ENCODE measurements at regions not wholly inside any gene's neighbourhood (a gene's known extent, or its start where the extent isn't known, plus 50 kb on each side); places are given as distances from the start of the nearest gene placed in this dataset.

DNA sequence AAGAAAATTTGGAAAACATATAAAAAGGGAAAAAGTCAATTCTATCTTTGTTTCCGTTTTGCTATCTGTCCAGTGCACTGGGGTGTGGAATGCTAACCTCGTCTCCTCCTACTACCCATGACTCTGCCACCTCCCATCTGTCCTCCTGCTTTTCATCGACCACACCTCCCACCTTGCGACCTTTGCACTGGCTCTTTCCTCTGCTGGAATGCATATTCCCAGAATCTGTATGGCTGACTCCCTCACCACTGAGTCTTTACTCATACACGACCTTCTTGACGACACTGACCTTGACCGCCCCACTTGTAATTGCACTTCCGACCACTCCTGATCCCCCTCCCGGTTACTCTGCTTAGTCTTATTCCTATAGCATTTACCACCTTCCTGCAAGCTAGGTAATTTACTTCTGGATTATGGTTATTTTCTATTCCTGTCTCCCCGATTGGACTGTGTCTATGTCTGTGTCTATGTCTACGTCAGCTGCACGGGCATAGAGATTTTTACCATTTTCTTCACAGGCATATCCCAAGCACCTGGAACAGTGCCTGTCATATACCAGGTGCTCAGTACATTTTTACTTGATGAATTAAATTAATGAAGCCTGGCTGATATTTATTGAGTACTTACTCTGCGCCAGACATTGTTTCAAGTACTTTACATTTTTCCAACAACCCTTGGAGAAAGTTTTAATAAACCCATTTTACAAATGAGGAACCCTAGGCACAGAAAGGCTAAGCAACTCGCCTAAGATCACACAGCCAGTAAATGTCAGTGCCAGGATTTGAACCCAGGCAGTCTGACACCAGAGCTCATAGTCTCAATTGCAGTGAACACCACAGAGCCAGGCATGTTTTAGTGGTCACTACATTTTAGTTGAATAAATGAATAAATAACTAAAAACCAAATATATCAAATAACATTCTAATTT, 54.0 kb upstream of the SLC22A11 start:
- no peak for DNase-seq

DNA sequence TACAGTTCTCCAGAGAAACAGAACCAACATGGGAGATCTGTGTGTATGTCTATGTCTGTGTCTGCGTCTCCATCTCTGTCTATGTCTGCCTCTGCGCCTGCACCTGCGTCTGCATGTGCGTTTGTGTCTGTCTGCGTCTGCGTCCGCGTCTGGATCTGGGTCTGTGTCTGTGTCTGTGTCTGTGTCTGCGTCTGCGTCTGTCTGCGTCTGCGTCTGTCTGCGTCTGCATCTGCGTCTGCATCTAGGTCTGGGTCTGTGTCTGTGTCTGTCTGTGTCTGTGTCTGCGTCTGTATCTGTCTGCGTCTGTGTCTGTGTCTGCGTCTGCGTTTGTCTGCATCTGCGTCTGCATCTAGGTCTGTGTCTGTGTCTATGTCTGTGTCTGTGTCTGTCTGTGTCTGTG, 53.1 kb upstream of the SLC22A11 start:
- DNase-seq, result no peak

DNA sequence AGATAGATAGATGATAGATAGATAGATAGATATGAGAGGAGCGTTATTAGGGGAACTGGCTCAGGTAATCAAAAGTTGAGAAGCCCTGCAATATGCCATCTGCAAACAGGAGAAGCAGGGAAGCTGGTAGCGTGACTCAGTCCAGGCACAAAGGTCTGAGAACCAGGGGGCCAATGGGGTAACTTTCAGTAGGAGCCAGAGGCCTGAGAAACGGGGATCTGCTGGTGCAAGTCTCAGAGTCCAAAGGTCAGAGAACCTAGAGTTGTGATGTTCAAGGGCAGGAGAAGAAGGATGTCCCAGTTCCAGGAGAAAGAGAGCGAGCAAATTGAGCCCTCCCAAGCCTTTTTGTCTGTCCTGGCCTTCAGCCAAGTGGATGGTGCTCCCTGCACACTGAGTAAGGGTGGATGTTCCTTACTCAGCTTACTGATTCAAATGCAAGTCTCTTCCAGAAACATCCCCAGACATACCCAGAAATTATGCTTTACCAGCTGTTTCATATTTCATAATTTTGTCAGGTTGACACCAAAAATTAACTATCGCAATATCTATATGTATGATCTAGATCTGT, 52.5 kb upstream of the SLC22A11 start:
- no peak for DNase-seq

DNA sequence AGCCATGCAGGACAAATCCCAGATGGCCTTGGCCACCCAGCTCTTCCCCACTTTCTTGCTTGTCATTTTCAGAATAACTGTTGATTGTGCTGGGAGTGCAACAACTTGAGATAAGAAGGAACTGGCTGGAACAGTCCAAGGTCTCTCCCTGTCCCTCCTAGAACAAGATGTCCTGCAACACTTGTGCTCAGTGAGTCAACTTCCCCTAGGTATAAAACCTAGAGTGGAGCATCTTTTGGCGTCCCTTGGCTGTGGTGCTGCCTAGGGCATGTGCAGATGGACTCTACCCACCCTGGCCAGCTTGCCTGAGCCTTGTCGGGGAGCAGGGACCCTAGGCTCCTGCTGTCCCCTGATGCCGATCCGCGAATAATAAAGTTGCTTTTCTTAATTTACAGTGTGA, 50.7 kb upstream of the SLC22A11 start:
- DNase-seq, result no peak

All from right lung (tissue), 2 donors.